OCI-LY3 (cell line): ENCODE measurements at regions not wholly inside any gene's neighbourhood (a gene's known extent, or its start where the extent isn't known, plus 50 kb on each side); places are given as distances from the start of the nearest gene placed in this dataset.

ENCODE experiments used
- EZH2phosphoT487 ChIP-seq: fragments of 200-600 bp; shearing (Covaris generic); IDR thresholded peaks from 2 replicates; pipeline ENCODE4 v1.6.1; 2018; ENCODE audit warnings: antibody characterized with exemption, mixed run types, low read depth
- TF ChIP-seq, protein P1 (sequence below): fragments of 200-600, 300-600 bp; sonication (generic); IDR thresholded peaks from 2 replicates; pipeline ENCODE4 v1.5.1; 2014; ENCODE audit warnings: antibody characterized with exemption, low read length, low read depth

DNA sequence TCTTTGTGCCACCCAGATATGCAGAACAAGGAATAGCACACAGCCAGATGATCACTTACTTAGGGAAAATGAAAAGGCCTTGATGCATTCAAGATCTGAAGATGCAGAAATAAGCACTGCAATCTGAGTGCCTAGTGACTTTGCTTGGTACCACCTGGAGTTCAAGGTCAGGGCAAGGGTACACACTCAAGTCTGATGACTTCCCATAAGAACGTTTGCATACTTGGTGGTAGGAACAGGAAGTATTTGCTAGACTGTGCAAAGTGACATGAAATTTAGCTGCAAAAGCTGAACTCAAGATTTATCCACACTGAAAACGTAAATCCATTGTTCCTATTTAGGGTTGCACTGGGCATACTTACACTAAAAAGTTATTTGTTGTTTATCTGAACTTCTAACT lies 177.1 kb downstream of the PIK3R1 start:
- TF ChIP-seq, protein P1, sequence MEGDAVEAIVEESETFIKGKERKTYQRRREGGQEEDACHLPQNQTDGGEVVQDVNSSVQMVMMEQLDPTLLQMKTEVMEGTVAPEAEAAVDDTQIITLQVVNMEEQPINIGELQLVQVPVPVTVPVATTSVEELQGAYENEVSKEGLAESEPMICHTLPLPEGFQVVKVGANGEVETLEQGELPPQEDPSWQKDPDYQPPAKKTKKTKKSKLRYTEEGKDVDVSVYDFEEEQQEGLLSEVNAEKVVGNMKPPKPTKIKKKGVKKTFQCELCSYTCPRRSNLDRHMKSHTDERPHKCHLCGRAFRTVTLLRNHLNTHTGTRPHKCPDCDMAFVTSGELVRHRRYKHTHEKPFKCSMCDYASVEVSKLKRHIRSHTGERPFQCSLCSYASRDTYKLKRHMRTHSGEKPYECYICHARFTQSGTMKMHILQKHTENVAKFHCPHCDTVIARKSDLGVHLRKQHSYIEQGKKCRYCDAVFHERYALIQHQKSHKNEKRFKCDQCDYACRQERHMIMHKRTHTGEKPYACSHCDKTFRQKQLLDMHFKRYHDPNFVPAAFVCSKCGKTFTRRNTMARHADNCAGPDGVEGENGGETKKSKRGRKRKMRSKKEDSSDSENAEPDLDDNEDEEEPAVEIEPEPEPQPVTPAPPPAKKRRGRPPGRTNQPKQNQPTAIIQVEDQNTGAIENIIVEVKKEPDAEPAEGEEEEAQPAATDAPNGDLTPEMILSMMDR: no peak
- TF ChIP-seq EZH2phosphoT487: no peak
